Liver (tissue), 8 donors: ENCODE measurements at regions not wholly inside any gene's neighbourhood (a gene's known extent, or its start where the extent isn't known, plus 50 kb on each side); places are given as distances from the start of the nearest gene placed in this dataset.

Experiments
- DNase-seq: peaks from one replicate; pipeline ENCODE4 v3.0.0-alpha.2; 2017; ENCODE audit warnings: low spot score
- H3K27ac ChIP-seq, 2 donors: one replicate each; pipeline ENCODE4 v1.7.0; 2013; ENCODE audit warnings: inconsistent platforms in 2 of 2, low read length in 2 of 2, control low read depth in 1 of 2, low read depth in 1 of 2, mild to moderate bottlenecking in 1 of 2
- H3K27me3 ChIP-seq, 4 donors: one replicate each; pipeline versions ENCODE4 v1.6.1 to v1.7.0; 2013; ENCODE audit warnings: low read length in 3 of 4, inconsistent platforms in 1 of 4, mild to moderate bottlenecking in 1 of 4, moderate library complexity in 1 of 4; ENCODE audit not compliant: control insufficient read depth in 4 of 4, insufficient read depth in 4 of 4
- H3K36me3 ChIP-seq, 4 donors: one replicate each; pipeline versions ENCODE4 v1.6.1 to v1.7.0; 2013; ENCODE audit warnings: low read length in 3 of 4, mild to moderate bottlenecking in 3 of 4, low read depth in 1 of 4, moderate library complexity in 1 of 4; ENCODE audit not compliant: control insufficient read depth in 4 of 4, insufficient read depth in 3 of 4
- H3K4me1 ChIP-seq, 4 donors: one replicate each; pipeline versions ENCODE4 v1.6.1 to v1.7.0; 2013; ENCODE audit warnings: low read length in 3 of 4, mild to moderate bottlenecking in 3 of 4, moderate library complexity in 1 of 4; ENCODE audit not compliant: control insufficient read depth in 4 of 4, insufficient read depth in 4 of 4
- H3K4me3 ChIP-seq, 3 donors: one replicate each; pipeline versions ENCODE4 v1.6.1 to v1.7.0; 2013; ENCODE audit warnings: low read length in 3 of 3, control low read depth in 1 of 3, low read depth in 1 of 3, mild to moderate bottlenecking in 1 of 3
- H3K9ac ChIP-seq, 2 donors: one replicate each; pipeline ENCODE4 v1.7.0; 2013; ENCODE audit warnings: low read length in 2 of 2, mild to moderate bottlenecking in 2 of 2, moderate library complexity in 2 of 2, control low read depth in 1 of 2, low read depth in 1 of 2
- H3K9me3 ChIP-seq, 4 donors: one replicate each; pipeline versions ENCODE4 v1.6.1 to v1.7.0; 2013; ENCODE audit warnings: low read length in 3 of 4; ENCODE audit not compliant: control insufficient read depth in 4 of 4
- EGR1 ChIP-seq, 2 donors: IDR thresholded peaks; 2 replicates each; pipeline ENCODE4 v1.6.1; 2016 to 2018; ENCODE audit warnings: antibody characterized with exemption in 2 of 2, low read depth in 2 of 2
- FOXA1 ChIP-seq: IDR thresholded peaks from 2 replicates; pipeline ENCODE4 v1.6.1; 2016; ENCODE audit warnings: antibody characterized with exemption
- FOXA2 ChIP-seq: IDR thresholded peaks from 2 replicates; pipeline ENCODE4 v1.6.1; 2016; ENCODE audit warnings: antibody characterized with exemption
- GABPA ChIP-seq, 2 donors: IDR thresholded peaks in 1 of 2; conservative IDR thresholded peaks in 1 of 2; 2 replicates each; pipeline ENCODE4 v1.6.1; 2016; ENCODE audit warnings: antibody characterized with exemption in 2 of 2, mild to moderate bottlenecking in 1 of 2, moderate library complexity in 1 of 2
- HNF4A ChIP-seq, 2 donors: conservative IDR thresholded peaks; 2 replicates each; pipeline ENCODE4 v1.6.1; 2016; ENCODE audit warnings: antibody characterized with exemption in 2 of 2, mild to moderate bottlenecking in 2 of 2
- HNF4G ChIP-seq: IDR thresholded peaks from 2 replicates; pipeline ENCODE4 v1.6.1; 2016; ENCODE audit warnings: antibody characterized with exemption
- JUND ChIP-seq, 2 donors: IDR thresholded peaks; 2 replicates each; pipeline ENCODE4 v1.6.1; 2016; ENCODE audit warnings: antibody characterized with exemption in 2 of 2
- NR2F2 ChIP-seq: IDR thresholded peaks from 2 replicates; pipeline ENCODE4 v1.6.1; 2016; ENCODE audit warnings: antibody characterized with exemption
- RAD21 ChIP-seq, 2 donors: IDR thresholded peaks; 2 replicates each; pipeline ENCODE4 v1.6.1; 2016; ENCODE audit warnings: antibody characterized with exemption in 2 of 2, mild to moderate bottlenecking in 2 of 2
- RXRA ChIP-seq, 2 donors: IDR thresholded peaks; 2 replicates each; pipeline ENCODE4 v1.6.1; 2017 to 2018; ENCODE audit warnings: antibody characterized with exemption in 2 of 2, mild to moderate bottlenecking in 1 of 2
- SP1 ChIP-seq: IDR thresholded peaks from 2 replicates; pipeline ENCODE4 v1.6.1; 2018; ENCODE audit warnings: antibody characterized with exemption, mild to moderate bottlenecking
- TAF1 ChIP-seq: conservative IDR thresholded peaks from 2 replicates; pipeline ENCODE4 v1.6.1; 2016; ENCODE audit warnings: antibody characterized with exemption, mild to moderate bottlenecking
- YY1 ChIP-seq: IDR thresholded peaks from 2 replicates; pipeline ENCODE4 v1.6.1; 2016; ENCODE audit warnings: antibody characterized with exemption, mild to moderate bottlenecking
- WGBS: extraction: QIAGEN DNeasy Blood & Tissue Kit; methylation state at CpG from one replicate; pipeline ENCODE4 v1.1.7; 2013; 5-methylcytosine and 5-hydroxymethylcytosine counted together
- TF ChIP-seq, protein P1 (sequence below): IDR thresholded peaks from 2 replicates; pipeline ENCODE4 v1.6.1; 2016; ENCODE audit warnings: antibody characterized with exemption, mild to moderate bottlenecking
- TF ChIP-seq, protein P2 (sequence below): fragments of 150-350 bp; IDR thresholded peaks from 2 replicates; pipeline ENCODE4 v1.5.1; 2017; ENCODE audit warnings: improper control_type of control experiment, low read depth, low read length; ENCODE audit not compliant: missing input control
- TF ChIP-seq, protein P3 (sequence below): IDR thresholded peaks from 2 replicates; pipeline ENCODE4 v1.6.1; 2016; ENCODE audit warnings: antibody characterized with exemption
- TF ChIP-seq, protein P4 (sequence below): IDR thresholded peaks from 2 replicates; pipeline ENCODE4 v1.6.1; 2016; ENCODE audit warnings: antibody characterized with exemption
- TF ChIP-seq, protein P5 (sequence below): IDR thresholded peaks from 2 replicates; pipeline ENCODE4 v1.6.1; 2016; ENCODE audit warnings: antibody characterized with exemption
- donor health status: healthy.
- donor health status: healthy.
- donor health status: healthy.
- donor health status: healthy.
- donor health status: healthy.

DNA sequence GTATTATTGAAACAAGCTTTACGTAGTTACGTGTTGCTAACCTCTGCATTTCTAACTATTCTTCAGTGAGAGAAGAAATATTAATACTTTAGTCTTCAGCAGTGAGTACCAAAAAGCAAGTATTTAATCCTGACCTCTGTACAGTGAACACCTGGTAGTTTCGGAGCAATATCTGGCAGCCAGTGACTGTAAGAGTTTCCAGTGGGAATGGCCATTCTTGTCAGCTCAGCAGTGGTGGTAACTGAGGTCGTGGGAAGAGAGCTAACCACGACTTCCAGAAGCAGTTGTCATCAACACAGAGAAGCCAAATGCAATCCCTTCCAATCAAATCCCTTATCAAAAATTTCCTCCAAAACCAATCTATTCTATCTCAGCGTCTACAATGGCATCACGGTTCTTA is 1500.2 kb upstream of the FLRT2 start:
- WGBS: 57% methylated on average over 7 of the region's 7 CpGs
- TF ChIP-seq HNF4G (no peak), SP1 (no peak), YY1 (no peak), FOXA2 (no peak)
- TF ChIP-seq, protein P1, sequence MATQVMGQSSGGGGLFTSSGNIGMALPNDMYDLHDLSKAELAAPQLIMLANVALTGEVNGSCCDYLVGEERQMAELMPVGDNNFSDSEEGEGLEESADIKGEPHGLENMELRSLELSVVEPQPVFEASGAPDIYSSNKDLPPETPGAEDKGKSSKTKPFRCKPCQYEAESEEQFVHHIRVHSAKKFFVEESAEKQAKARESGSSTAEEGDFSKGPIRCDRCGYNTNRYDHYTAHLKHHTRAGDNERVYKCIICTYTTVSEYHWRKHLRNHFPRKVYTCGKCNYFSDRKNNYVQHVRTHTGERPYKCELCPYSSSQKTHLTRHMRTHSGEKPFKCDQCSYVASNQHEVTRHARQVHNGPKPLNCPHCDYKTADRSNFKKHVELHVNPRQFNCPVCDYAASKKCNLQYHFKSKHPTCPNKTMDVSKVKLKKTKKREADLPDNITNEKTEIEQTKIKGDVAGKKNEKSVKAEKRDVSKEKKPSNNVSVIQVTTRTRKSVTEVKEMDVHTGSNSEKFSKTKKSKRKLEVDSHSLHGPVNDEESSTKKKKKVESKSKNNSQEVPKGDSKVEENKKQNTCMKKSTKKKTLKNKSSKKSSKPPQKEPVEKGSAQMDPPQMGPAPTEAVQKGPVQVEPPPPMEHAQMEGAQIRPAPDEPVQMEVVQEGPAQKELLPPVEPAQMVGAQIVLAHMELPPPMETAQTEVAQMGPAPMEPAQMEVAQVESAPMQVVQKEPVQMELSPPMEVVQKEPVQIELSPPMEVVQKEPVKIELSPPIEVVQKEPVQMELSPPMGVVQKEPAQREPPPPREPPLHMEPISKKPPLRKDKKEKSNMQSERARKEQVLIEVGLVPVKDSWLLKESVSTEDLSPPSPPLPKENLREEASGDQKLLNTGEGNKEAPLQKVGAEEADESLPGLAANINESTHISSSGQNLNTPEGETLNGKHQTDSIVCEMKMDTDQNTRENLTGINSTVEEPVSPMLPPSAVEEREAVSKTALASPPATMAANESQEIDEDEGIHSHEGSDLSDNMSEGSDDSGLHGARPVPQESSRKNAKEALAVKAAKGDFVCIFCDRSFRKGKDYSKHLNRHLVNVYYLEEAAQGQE: no peak
- DNase-seq: no peak
- no peaks in the 10 kb centered on the region for H3K27me3 ChIP-seq
- H3K4me1 ChIP-seq: no peaks in the 10 kb centered on the region
- no peak overlapping the region for H3K27ac ChIP-seq
- H3K36me3 ChIP-seq: no peaks in the 10 kb centered on the region
- no peaks in the 10 kb centered on the region for H3K9me3 ChIP-seq
- H3K9ac ChIP-seq: no peak overlapping the region
- H3K4me3 ChIP-seq: no peak overlapping the region

DNA sequence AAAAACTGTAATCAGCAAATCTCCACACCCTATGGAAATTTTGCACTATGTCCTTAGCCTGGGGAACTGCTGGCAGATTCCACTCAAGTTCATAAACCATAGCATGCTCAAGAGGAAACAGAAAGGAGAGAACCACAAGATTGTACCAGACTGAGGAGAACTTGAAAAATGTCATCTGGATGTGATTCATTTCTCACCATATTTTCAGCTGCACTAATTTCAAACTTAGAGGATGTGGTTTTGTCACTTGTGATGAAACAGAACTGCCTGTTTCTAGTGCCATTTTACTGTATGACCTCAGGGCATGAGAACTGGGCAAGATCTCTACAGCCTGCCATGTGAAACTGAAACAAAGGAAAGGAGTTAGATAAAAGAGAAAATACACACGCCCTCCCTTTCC is 1493.1 kb upstream of the FLRT2 start:
- Histone ChIP-seq H3K36me3 (no peaks in the 10 kb centered on the region), H3K27ac (no peak overlapping the region), H3K9me3 (no peaks in the 10 kb centered on the region), H3K4me3 (no peak overlapping the region), H3K9ac (no peak overlapping the region), H3K4me1 (no peaks in the 10 kb centered on the region), H3K27me3 (no peaks in the 10 kb centered on the region)
- TF ChIP-seq GABPA (IDR thresholded peaks at IDR 0.05 in 1 of 2, conservative IDR thresholded peaks at IDR 0.05 in 1 of 2) (no peak), JUND (IDR thresholded peaks at IDR 0.05) (no peak), RAD21 (IDR thresholded peaks at IDR 0.05) (no peak), RXRA (IDR thresholded peaks at IDR 0.05) (no peak), HNF4G (no peak), NR2F2 (no peak), YY1 (no peak), EGR1 (IDR thresholded peaks at IDR 0.05; ENCODE audit: low read depth in 2 of 2) (no peak), FOXA2 (no peak), HNF4A (conservative IDR thresholded peaks at IDR 0.05) (no peak), FOXA1 (no peak), TAF1 (no peak), SP1 (no peak)
- TF ChIP-seq, protein P2, sequence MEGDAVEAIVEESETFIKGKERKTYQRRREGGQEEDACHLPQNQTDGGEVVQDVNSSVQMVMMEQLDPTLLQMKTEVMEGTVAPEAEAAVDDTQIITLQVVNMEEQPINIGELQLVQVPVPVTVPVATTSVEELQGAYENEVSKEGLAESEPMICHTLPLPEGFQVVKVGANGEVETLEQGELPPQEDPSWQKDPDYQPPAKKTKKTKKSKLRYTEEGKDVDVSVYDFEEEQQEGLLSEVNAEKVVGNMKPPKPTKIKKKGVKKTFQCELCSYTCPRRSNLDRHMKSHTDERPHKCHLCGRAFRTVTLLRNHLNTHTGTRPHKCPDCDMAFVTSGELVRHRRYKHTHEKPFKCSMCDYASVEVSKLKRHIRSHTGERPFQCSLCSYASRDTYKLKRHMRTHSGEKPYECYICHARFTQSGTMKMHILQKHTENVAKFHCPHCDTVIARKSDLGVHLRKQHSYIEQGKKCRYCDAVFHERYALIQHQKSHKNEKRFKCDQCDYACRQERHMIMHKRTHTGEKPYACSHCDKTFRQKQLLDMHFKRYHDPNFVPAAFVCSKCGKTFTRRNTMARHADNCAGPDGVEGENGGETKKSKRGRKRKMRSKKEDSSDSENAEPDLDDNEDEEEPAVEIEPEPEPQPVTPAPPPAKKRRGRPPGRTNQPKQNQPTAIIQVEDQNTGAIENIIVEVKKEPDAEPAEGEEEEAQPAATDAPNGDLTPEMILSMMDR: no peak
- TF ChIP-seq, protein P3, sequence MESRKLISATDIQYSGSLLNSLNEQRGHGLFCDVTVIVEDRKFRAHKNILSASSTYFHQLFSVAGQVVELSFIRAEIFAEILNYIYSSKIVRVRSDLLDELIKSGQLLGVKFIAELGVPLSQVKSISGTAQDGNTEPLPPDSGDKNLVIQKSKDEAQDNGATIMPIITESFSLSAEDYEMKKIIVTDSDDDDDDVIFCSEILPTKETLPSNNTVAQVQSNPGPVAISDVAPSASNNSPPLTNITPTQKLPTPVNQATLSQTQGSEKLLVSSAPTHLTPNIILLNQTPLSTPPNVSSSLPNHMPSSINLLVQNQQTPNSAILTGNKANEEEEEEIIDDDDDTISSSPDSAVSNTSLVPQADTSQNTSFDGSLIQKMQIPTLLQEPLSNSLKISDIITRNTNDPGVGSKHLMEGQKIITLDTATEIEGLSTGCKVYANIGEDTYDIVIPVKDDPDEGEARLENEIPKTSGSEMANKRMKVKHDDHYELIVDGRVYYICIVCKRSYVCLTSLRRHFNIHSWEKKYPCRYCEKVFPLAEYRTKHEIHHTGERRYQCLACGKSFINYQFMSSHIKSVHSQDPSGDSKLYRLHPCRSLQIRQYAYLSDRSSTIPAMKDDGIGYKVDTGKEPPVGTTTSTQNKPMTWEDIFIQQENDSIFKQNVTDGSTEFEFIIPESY: no peak
- TF ChIP-seq, protein P1: no peak
- TF ChIP-seq, protein P4, sequence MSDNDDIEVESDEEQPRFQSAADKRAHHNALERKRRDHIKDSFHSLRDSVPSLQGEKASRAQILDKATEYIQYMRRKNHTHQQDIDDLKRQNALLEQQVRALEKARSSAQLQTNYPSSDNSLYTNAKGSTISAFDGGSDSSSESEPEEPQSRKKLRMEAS: no peak
- TF ChIP-seq, protein P5, sequence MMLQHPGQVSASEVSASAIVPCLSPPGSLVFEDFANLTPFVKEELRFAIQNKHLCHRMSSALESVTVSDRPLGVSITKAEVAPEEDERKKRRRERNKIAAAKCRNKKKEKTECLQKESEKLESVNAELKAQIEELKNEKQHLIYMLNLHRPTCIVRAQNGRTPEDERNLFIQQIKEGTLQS: no peak
- WGBS: 49% methylated on average over 1 of the region's 1 CpG
- no peak for DNase-seq
